Lower leg skin (tissue), 4 donors: ENCODE measurements at regions not wholly inside any gene's neighbourhood (a gene's known extent, or its start where the extent isn't known, plus 50 kb on each side); places are given as distances from the start of the nearest gene placed in this dataset.

Experiments
- DNase-seq, 2 donors: peaks; one replicate each; pipeline ENCODE4 v3.0.0-alpha.2; 2019; ENCODE audit warnings: low spot score in 2 of 2
- H3K4me3 ChIP-seq: fragments of 200-600 bp; sonication (generic); 2 replicates; pipeline ENCODE4 v1.5.1; 2017; ENCODE audit warnings: mild to moderate bottlenecking, low read depth; ENCODE audit not compliant: poor library complexity, severe bottlenecking
- CTCF ChIP-seq, 3 donors: fragments of 450-650 bp; IDR thresholded peaks; one replicate each; pipeline ENCODE4 v1.5.1; 2016; ENCODE audit warnings: antibody characterized with exemption in 3 of 3, mild to moderate bottlenecking in 3 of 3, moderate library complexity in 2 of 3
- POLR2A ChIP-seq, 2 donors: fragments of 450-650 bp; IDR thresholded peaks; one replicate each; pipeline ENCODE4 v1.6.1; 2016 to 2017; ENCODE audit warnings: antibody characterized with exemption in 2 of 2, mild to moderate bottlenecking in 1 of 2, moderate library complexity in 1 of 2
- WGBS, 2 donors: methylation state at CpG; one replicate each; pipeline ENCODE4 v1.1.5; 2018; 5-methylcytosine and 5-hydroxymethylcytosine counted together
- intact Hi-C: fragments of 100-400 bp; cut with DNase I; formaldehyde crosslinking; loops from one replicate; pipeline ENCODE4 v1.15.0; 2023; ENCODE audit warnings: low total_unique reads

- TF ChIP-seq POLR2A (IDR thresholded peaks at IDR 0.05): no peak
- no peak for TF ChIP-seq CTCF (IDR thresholded peaks at IDR 0.05)
- WGBS, 2 donors: 81 to 89% methylated on average over 2 of the region's 2 CpGs
- intact Hi-C loops: no loop called here
- no peak for DNase-seq
- no peak overlapping the region for H3K4me3 ChIP-seq
These were observed 277.7 kb upstream of the TET2 start for GRCh38 chr4:104868958-104869357.

DNA sequence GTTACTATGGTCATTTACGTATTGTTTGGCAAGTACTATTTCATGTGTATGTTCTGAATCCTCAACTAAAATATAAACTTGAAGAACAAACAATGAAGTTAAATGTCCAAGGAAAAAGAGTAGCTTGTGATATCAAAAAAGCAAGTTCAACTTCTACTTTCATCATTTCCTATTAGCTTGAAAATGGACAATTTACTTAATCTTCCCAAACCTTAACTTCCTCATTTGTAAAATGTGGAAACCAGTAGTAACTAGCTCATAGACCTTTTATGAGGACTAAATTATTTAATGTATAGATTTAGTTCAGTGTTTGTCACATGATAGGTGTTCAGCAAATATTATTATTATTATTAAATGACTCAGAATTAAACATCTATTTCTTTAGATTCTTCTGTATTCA is 276.8 kb upstream of the TET2 start:
- H3K4me3 ChIP-seq: no peak overlapping the region
- no peak for TF ChIP-seq POLR2A (IDR thresholded peaks at IDR 0.05)
- TF ChIP-seq CTCF (IDR thresholded peaks at IDR 0.05): no peak
- 89 to 92% methylated on average over 1 of the region's 1 CpG for WGBS, 2 donors
- DNase-seq: no peak
- intact Hi-C loops: no loop called here

DNA sequence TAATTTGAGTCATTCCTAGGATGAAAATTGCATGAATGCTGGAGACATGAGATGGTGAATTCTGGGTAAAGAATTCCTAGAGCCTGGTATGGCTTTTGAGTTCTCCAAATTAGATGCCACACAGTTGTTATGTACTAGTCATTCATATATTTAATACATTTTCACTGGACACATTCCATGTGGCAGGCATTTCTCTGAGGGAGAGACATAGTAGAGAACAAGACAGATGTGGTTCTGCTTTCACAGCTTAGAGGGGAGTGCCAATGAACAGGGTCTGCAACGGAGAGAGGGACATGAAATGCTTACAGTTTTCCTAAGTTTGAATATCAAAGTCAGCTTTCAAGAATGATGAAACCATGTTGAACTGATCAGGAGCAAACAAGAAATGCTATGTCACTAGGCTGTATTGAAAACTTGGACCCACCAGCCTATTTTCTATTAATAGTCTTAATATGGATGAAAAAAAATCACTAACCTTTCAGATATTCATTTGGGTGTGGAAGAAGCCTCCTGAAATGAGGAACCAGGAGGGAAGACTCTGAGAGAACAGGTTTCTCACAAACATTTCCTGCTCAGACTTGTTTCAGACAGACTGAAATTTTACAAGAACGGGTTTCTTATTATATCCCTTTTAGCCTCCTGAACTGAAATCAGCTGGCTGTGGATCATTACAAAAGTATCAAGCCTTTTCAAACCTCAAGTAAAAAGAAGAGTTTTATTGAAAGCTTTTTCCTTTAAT is 276.0 kb upstream of the TET2 start:
- DNase-seq: no peak
- no peak overlapping the region for H3K4me3 ChIP-seq
- TF ChIP-seq POLR2A (IDR thresholded peaks at IDR 0.05) (no peak), CTCF (IDR thresholded peaks at IDR 0.05) (no peak)
- intact Hi-C loops: no loop called here
- WGBS, 2 donors: 8 to 17% methylated on average over 2 of the region's 2 CpGs

- TF ChIP-seq POLR2A (IDR thresholded peaks at IDR 0.05): no peak
- no peak for TF ChIP-seq CTCF (IDR thresholded peaks at IDR 0.05)
- no peak for DNase-seq
- no peak overlapping the region for H3K4me3 ChIP-seq
- intact Hi-C loops: no loop called here
These were observed 267.7 kb upstream of the TET2 start for GRCh38 chr4:104878936-104879335.

- intact Hi-C loops: no loop called here
- TF ChIP-seq POLR2A (IDR thresholded peaks at IDR 0.05): no peak
- TF ChIP-seq CTCF (IDR thresholded peaks at IDR 0.05): no peak
- 22 to 24% methylated on average over 4 of the region's 4 CpGs for WGBS, 2 donors
- H3K4me3 ChIP-seq: no peak overlapping the region
- no peak for DNase-seq
These were observed 267.3 kb upstream of the TET2 start for GRCh38 chr4:104879367-104879766.

DNA sequence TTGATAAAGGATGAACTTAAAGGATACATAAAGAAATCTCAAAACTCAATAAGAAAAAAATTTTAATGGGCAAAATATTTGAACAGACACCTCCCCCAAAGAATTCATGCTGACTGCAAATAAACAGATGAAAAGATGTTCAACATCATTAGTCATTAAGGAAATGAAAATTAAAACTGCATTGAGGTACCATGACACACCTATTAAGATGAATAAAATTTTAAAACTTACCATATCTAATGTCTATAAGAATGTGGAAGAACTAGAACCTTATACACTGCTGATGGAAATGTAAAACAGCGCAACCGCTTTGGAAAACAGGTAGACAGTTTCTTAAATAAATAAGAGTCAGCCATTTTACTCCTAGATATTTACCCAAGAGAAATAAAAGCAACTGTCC is 266.8 kb upstream of the TET2 start:
- H3K4me3 ChIP-seq: no peak overlapping the region
- 89 to 92% methylated on average over 2 of the region's 2 CpGs for WGBS, 2 donors
- DNase-seq: no peak
- TF ChIP-seq POLR2A (IDR thresholded peaks at IDR 0.05): no peak
- no peak for TF ChIP-seq CTCF (IDR thresholded peaks at IDR 0.05)
- intact Hi-C loops: no loop called here
